ENCODE measurements at regions not wholly inside any gene's neighbourhood (a gene's known extent, or its start where the extent isn't known, plus 50 kb on each side); places are given as distances from the start of the nearest gene placed in this dataset.

GRCh38 chr1:11358984-11359383 is 86.0 kb downstream of the UBIAD1 start:
- Histone ChIP-seq H3K4me1 (ENCODE audit: low read length) (no peaks in the 10 kb centered on the region), H3F3A (ENCODE audit: insufficient read depth, low read length) (no peaks in the 10 kb centered on the region), H3K36me3 (replicated peaks; ENCODE audit: insufficient read depth, low read length) (no peaks in the 10 kb centered on the region), H3K4me2 (ENCODE audit: low read depth, low read length) (no peak overlapping the region), H4K20me1 (ENCODE audit: insufficient read depth, low read length) (no peaks in the 10 kb centered on the region), H3K27ac (ENCODE audit: low read length) (no peak overlapping the region), H3K79me2 (ENCODE audit: low read length) (no peaks in the 10 kb centered on the region), H3K9ac (ENCODE audit: low read length) (no peak overlapping the region), H3K9me3 (replicated peaks; ENCODE audit: insufficient read depth, low read length) (no peaks in the 10 kb centered on the region), H3K27me3 (replicated peaks; ENCODE audit: insufficient read depth, low read length) (peaks cover 92% of the 10 kb centered on the region), H3K4me3 (ENCODE audit: low read length) (no peak overlapping the region), H3K9me2 (replicated peaks; ENCODE audit: insufficient read depth, low read length) (no peaks in the 10 kb centered on the region), H2AFZ (ENCODE audit: low read length) (no peak overlapping the region)
- DNase-seq = no peak
- TF ChIP-seq EZH2 (optimal IDR thresholded peaks at IDR 0.05; ENCODE audit: low read depth, low read length) (no peak), EZH2phosphoT487 (IDR thresholded peaks at IDR 0.05; ENCODE audit: low read length) (no peak)

GRCh38 chr1:11362547-11363021 is 89.6 kb downstream of the UBIAD1 start:
- no peak for TF ChIP-seq CTCF (IDR thresholded peaks at IDR 0.05; ENCODE audit: low read length)
- no peak for TF ChIP-seq EZH2phosphoT487 (IDR thresholded peaks at IDR 0.05; ENCODE audit: low read length)
- no peak for TF ChIP-seq EZH2 (optimal IDR thresholded peaks at IDR 0.05; ENCODE audit: low read depth, low read length)
- no peaks in the 10 kb centered on the region for H3K36me3 ChIP-seq (replicated peaks; ENCODE audit: insufficient read depth, low read length)
- peaks cover 72% of the 10 kb centered on the region for H3K27me3 ChIP-seq (replicated peaks; ENCODE audit: insufficient read depth, low read length)
- no peak overlapping the region for H2AFZ ChIP-seq (ENCODE audit: low read length)
- no peaks in the 10 kb centered on the region for H3K9me2 ChIP-seq (replicated peaks; ENCODE audit: insufficient read depth, low read length)
- DNase-seq = no peak
- no peaks in the 10 kb centered on the region for H3K79me2 ChIP-seq (ENCODE audit: low read length)
- H3K27ac ChIP-seq (ENCODE audit: low read length) = no peak overlapping the region
- H4K20me1 ChIP-seq (ENCODE audit: insufficient read depth, low read length) = no peaks in the 10 kb centered on the region
- H3K9me3 ChIP-seq (replicated peaks; ENCODE audit: insufficient read depth, low read length) = no peaks in the 10 kb centered on the region
- no peak overlapping the region for H3K9ac ChIP-seq (ENCODE audit: low read length)
- H3K4me1 ChIP-seq (ENCODE audit: low read length) = no peaks in the 10 kb centered on the region
- H3K4me3 ChIP-seq (ENCODE audit: low read length) = no peak overlapping the region
- no peak overlapping the region for H3K4me2 ChIP-seq (ENCODE audit: low read depth, low read length)
- H3F3A ChIP-seq (ENCODE audit: insufficient read depth, low read length) = no peaks in the 10 kb centered on the region

GRCh38 chr1:11364170-11364569 is 91.2 kb downstream of the UBIAD1 start:
- Histone ChIP-seq H3K9me3 (replicated peaks; ENCODE audit: insufficient read depth, low read length) (no peaks in the 10 kb centered on the region), H3K4me2 (ENCODE audit: low read depth, low read length) (no peak overlapping the region), H2AFZ (ENCODE audit: low read length) (no peak overlapping the region), H3K4me1 (ENCODE audit: low read length) (no peaks in the 10 kb centered on the region), H3F3A (ENCODE audit: insufficient read depth, low read length) (no peaks in the 10 kb centered on the region), H3K36me3 (replicated peaks; ENCODE audit: insufficient read depth, low read length) (no peaks in the 10 kb centered on the region), H3K4me3 (ENCODE audit: low read length) (no peak overlapping the region), H3K27ac (ENCODE audit: low read length) (no peak overlapping the region), H3K9ac (ENCODE audit: low read length) (no peak overlapping the region), H3K27me3 (replicated peaks; ENCODE audit: insufficient read depth, low read length) (peaks cover 70% of the 10 kb centered on the region), H4K20me1 (ENCODE audit: insufficient read depth, low read length) (no peaks in the 10 kb centered on the region), H3K79me2 (ENCODE audit: low read length) (no peaks in the 10 kb centered on the region), H3K9me2 (replicated peaks; ENCODE audit: insufficient read depth, low read length) (no peaks in the 10 kb centered on the region)
- peak; percentile 40 for TF ChIP-seq CTCF (IDR thresholded peaks at IDR 0.05; ENCODE audit: low read length)
- no peak for TF ChIP-seq EZH2 (optimal IDR thresholded peaks at IDR 0.05; ENCODE audit: low read depth, low read length)
- TF ChIP-seq EZH2phosphoT487 (IDR thresholded peaks at IDR 0.05; ENCODE audit: low read length) = no peak
- DNase-seq = peak; percentile 39

GRCh38 chr1:11365744-11366387 is 92.9 kb downstream of the UBIAD1 start:
- Histone ChIP-seq H3K9ac (ENCODE audit: low read length) (no peak overlapping the region), H3K27ac (ENCODE audit: low read length) (no peak overlapping the region), H3K36me3 (replicated peaks; ENCODE audit: insufficient read depth, low read length) (no peaks in the 10 kb centered on the region), H3K4me2 (ENCODE audit: low read depth, low read length) (no peak overlapping the region), H4K20me1 (ENCODE audit: insufficient read depth, low read length) (no peaks in the 10 kb centered on the region), H3F3A (ENCODE audit: insufficient read depth, low read length) (no peaks in the 10 kb centered on the region), H3K9me3 (replicated peaks; ENCODE audit: insufficient read depth, low read length) (no peaks in the 10 kb centered on the region), H3K27me3 (replicated peaks; ENCODE audit: insufficient read depth, low read length) (peaks cover 68% of the 10 kb centered on the region), H3K79me2 (ENCODE audit: low read length) (no peaks in the 10 kb centered on the region), H3K4me3 (ENCODE audit: low read length) (no peak overlapping the region), H2AFZ (ENCODE audit: low read length) (no peak overlapping the region), H3K9me2 (replicated peaks; ENCODE audit: insufficient read depth, low read length) (no peaks in the 10 kb centered on the region), H3K4me1 (ENCODE audit: low read length) (no peaks in the 10 kb centered on the region)
- DNase-seq = no peak
- TF ChIP-seq EZH2 (optimal IDR thresholded peaks at IDR 0.05; ENCODE audit: low read depth, low read length) (no peak), EZH2phosphoT487 (IDR thresholded peaks at IDR 0.05; ENCODE audit: low read length) (no peak), CTCF (IDR thresholded peaks at IDR 0.05; ENCODE audit: low read length) (no peak)

All from MM.1S (cell line).